GM21515 (cell line): ENCODE measurements at regions not wholly inside any gene's neighbourhood (a gene's known extent, or its start where the extent isn't known, plus 50 kb on each side); places are given as distances from the start of the nearest gene placed in this dataset.

Source experiments
- ATAC-seq: cut with Tn5 transposase; IDR thresholded peaks from one replicate; pipeline ENCODE4 v1.9.1; 2021; ENCODE audit not compliant: unreplicated experiment

GRCh38 chr10:35726846-35727245 is 84.8 kb upstream of the FZD8 start:
- ATAC-seq = no peak

GRCh38 chr10:35723992-35724391 is 81.9 kb upstream of the FZD8 start:
- no peak for ATAC-seq

GRCh38 chr10:35723059-35723458 is 81.0 kb upstream of the FZD8 start:
- ATAC-seq = no peak

- ATAC-seq = no peak
These were observed 80.5 kb upstream of the FZD8 start for GRCh38 chr10:35722636-35723035.

GRCh38 chr10:35722226-35722625 is 80.1 kb upstream of the FZD8 start:
- no peak for ATAC-seq

- no peak for ATAC-seq
These were observed 78.3 kb upstream of the FZD8 start for GRCh38 chr10:35720366-35720765.

GRCh38 chr10:35716776-35717175 is 74.7 kb upstream of the FZD8 start:
- ATAC-seq = no peak

GRCh38 chr10:35712486-35712885 is 70.4 kb upstream of the FZD8 start:
- ATAC-seq = no peak

GRCh38 chr10:35711615-35712411 is 69.7 kb upstream of the FZD8 start:
- ATAC-seq = no peak

GRCh38 chr10:35707642-35708425 is 65.7 kb upstream of the FZD8 start:
- no peak for ATAC-seq

GRCh38 chr10:35706959-35707358 is 64.9 kb upstream of the FZD8 start:
- ATAC-seq = no peak

GRCh38 chr10:35705671-35706070 is 63.6 kb upstream of the FZD8 start:
- ATAC-seq = no peak

GRCh38 chr10:35705051-35705450 is 63.0 kb upstream of the FZD8 start:
- no peak for ATAC-seq

- ATAC-seq = no peak
These were observed 62.3 kb upstream of the FZD8 start for GRCh38 chr10:35704401-35704800.

GRCh38 chr10:35700487-35700882 is 58.4 kb upstream of the FZD8 start:
- ATAC-seq = no peak

- no peak for ATAC-seq
These were observed 57.9 kb upstream of the FZD8 start for GRCh38 chr10:35699848-35700486.

GRCh38 chr10:35696392-35697287 is 54.5 kb upstream of the FZD8 start:
- no peak for ATAC-seq

GRCh38 chr10:35693800-35694199 is 51.7 kb upstream of the FZD8 start:
- ATAC-seq = no peak
